ENCODE measurements at regions not wholly inside any gene's neighbourhood (a gene's known extent, or its start where the extent isn't known, plus 50 kb on each side); places are given as distances from the start of the nearest gene placed in this dataset.

DNA sequence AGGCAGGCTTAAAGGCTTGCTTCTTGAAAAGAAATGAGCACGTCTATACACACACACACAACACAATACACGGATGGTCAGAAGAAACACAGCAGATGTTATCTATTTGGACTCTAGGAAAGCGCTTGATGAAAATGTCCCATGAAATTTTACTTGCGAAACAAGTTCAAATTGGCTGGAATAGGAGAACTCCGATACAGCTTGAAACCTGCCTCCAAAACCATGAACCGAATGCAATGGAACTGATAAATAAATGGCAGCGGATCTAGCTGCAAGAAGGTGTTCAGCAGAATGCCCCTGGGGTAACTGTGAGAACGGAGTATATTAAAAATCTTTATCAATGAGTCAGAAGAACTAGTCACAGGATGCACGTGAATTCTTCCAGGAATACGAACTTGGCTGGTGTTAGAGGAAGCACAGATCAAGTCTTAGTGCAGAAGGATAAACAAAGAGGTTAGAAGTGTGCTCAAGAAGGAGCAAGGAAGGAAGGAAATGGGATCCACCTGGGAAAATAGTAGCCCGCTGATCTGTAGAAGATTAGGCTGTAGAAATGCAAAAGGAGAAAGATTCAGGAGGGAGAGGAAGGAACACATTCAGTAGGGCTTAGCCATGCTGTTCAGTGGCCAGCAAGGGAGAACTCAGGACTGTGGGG, 142.0 kb upstream of the PRKCQ start:
- Histone ChIP-seq H3K36me3 (ENCODE audit: insufficient read depth, low read length) (no peaks in the 10 kb centered on the region), H3K4me3 (ENCODE audit: low read depth, low read length) (peak overlapping the region; percentile 70), H3K27me3 (ENCODE audit: insufficient read depth, low read length) (no peaks in the 10 kb centered on the region), H3K79me2 (ENCODE audit: control insufficient read depth, insufficient read depth, low read length, unreplicated experiment) (no peaks in the 10 kb centered on the region), H2AFZ (ENCODE audit: low read length, unreplicated experiment) (peak overlapping the region; percentile 46), H3K4me1 (ENCODE audit: control insufficient read depth, insufficient read depth, low read length, unreplicated experiment) (peaks cover 21% of the 10 kb centered on the region), H3K27ac (ENCODE audit: low read depth, low read length) (peak overlapping the region; percentile 97)

DNA sequence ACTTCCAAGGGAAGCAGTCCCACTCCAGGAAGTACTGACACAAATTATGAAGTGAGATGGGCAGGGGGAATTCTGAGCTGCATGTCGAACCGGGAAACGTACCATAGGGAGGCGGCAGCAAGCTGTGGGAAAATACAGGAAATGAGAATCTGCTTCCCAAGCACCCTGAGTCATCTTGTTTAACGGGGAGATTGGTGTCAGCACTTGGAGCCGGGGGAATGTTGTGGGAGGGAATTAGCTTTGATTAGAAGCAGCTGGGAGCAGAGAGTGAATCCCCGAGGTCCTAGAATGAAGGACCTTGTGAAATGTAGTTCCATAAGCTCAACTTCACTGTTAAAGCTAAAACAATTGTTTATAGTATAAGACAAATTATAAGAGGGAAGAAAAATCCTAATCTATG, 141.4 kb upstream of the PRKCQ start:
- Histone ChIP-seq H3K4me3 (ENCODE audit: low read depth, low read length) (peak overlapping the region; percentile 70), H3K27me3 (ENCODE audit: insufficient read depth, low read length) (no peaks in the 10 kb centered on the region), H3K27ac (ENCODE audit: low read depth, low read length) (peak overlapping the region; percentile 97), H2AFZ (ENCODE audit: low read length, unreplicated experiment) (peak overlapping the region; percentile 89), H3K79me2 (ENCODE audit: control insufficient read depth, insufficient read depth, low read length, unreplicated experiment) (no peaks in the 10 kb centered on the region), H3K4me1 (ENCODE audit: control insufficient read depth, insufficient read depth, low read length, unreplicated experiment) (peaks cover 21% of the 10 kb centered on the region), H3K36me3 (ENCODE audit: insufficient read depth, low read length) (no peaks in the 10 kb centered on the region)

DNA sequence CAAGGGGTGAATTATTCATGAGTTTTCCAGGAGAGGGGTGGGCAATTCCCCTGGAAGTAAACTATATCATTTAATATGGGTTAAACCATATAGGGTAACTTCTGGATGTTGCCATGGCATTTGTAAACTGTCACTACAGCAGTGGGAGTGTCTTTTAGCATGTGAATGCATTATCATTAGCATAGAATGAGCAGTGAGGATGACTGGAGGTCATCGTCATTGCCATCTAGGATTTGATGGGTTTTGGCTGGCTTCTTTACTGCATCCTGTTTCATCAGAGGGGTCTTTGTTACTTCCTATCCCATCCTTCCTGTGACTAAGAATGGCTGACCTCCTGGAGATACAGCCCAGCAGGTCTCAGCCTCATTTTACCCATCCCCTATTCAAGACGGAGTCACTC, 139.5 kb upstream of the PRKCQ start:
- Histone ChIP-seq H3K4me1 (ENCODE audit: control insufficient read depth, insufficient read depth, low read length, unreplicated experiment) (peaks cover 21% of the 10 kb centered on the region), H2AFZ (ENCODE audit: low read length, unreplicated experiment) (no peak overlapping the region), H3K79me2 (ENCODE audit: control insufficient read depth, insufficient read depth, low read length, unreplicated experiment) (no peaks in the 10 kb centered on the region), H3K27me3 (ENCODE audit: insufficient read depth, low read length) (no peaks in the 10 kb centered on the region), H3K27ac (ENCODE audit: low read depth, low read length) (no peak overlapping the region), H3K4me3 (ENCODE audit: low read depth, low read length) (no peak overlapping the region), H3K36me3 (ENCODE audit: insufficient read depth, low read length) (no peaks in the 10 kb centered on the region)

DNA sequence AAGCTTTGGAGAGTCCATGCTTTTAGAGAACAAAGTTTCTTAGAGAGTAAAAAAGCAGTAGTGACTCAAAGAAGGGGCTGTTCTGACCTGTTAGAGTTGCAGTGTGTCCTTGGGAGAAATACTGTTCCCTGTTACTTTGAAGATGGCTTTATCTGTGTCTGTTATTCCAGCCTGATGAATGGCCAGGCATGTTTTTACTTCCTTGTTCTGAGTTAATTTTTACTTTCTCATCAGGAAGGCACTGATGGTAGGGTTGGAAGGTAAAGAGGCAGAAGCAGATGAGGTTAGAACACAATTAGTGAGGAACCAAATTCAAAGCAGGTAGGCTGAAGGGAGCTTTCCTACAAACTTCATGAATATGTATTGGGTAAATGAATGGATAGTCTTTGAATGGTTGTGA, 138.5 kb upstream of the PRKCQ start:
- no peaks in the 10 kb centered on the region for H3K36me3 ChIP-seq (ENCODE audit: insufficient read depth, low read length)
- H2AFZ ChIP-seq (ENCODE audit: low read length, unreplicated experiment): no peak overlapping the region
- H3K4me1 ChIP-seq (ENCODE audit: control insufficient read depth, insufficient read depth, low read length, unreplicated experiment): peaks cover 21% of the 10 kb centered on the region
- H3K27ac ChIP-seq (ENCODE audit: low read depth, low read length): no peak overlapping the region
- H3K27me3 ChIP-seq (ENCODE audit: insufficient read depth, low read length): peaks cover 7% of the 10 kb centered on the region
- no peaks in the 10 kb centered on the region for H3K79me2 ChIP-seq (ENCODE audit: control insufficient read depth, insufficient read depth, low read length, unreplicated experiment)
- no peak overlapping the region for H3K4me3 ChIP-seq (ENCODE audit: low read depth, low read length)

DNA sequence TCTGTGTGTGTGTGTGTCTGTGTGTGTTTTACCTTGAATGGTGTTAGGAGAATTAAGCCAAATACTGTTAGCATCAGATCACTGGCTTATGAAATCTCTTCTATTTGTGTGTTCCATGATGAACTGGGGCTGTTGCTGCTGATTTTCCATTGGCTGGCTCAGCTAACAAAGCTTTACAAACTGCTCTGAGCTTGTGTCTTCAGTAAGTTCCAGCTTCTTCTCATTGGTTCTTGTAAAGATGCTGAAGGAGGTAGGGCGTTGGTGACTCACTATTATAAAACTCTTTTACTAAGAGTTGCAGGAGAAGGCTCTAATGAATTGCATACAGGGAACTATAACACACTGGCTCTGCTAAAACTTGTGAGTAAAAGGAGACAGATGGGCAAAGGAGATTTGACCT, 136.4 kb upstream of the PRKCQ start:
- Histone ChIP-seq H3K27me3 (ENCODE audit: insufficient read depth, low read length) (peaks cover 22% of the 10 kb centered on the region), H2AFZ (ENCODE audit: low read length, unreplicated experiment) (no peak overlapping the region), H3K36me3 (ENCODE audit: insufficient read depth, low read length) (no peaks in the 10 kb centered on the region), H3K27ac (ENCODE audit: low read depth, low read length) (no peak overlapping the region), H3K79me2 (ENCODE audit: control insufficient read depth, insufficient read depth, low read length, unreplicated experiment) (no peaks in the 10 kb centered on the region), H3K4me1 (ENCODE audit: control insufficient read depth, insufficient read depth, low read length, unreplicated experiment) (peaks cover 8% of the 10 kb centered on the region), H3K4me3 (ENCODE audit: low read depth, low read length) (no peak overlapping the region)

DNA sequence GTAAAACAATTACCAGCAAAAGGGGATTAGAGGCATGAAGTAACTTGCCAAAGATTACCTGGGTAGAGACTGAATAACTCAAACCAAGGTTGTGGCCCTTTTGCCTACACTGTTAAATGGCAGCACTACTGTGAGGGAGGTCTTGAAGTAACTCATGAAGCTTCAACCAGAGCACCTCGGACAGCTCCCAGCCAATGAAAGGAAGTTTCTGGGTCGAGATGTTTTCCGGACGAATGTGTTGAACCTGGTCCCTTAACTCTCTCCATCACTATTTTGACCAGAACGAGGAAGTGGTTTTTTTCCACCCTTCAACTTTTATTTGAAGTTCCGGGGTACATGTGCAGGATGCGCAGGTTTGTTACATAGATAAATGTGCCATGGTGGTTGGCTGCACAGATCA, 133.6 kb upstream of the PRKCQ start:
- H3K4me3 ChIP-seq (ENCODE audit: low read depth, low read length): no peak overlapping the region
- H3K36me3 ChIP-seq (ENCODE audit: insufficient read depth, low read length): no peaks in the 10 kb centered on the region
- no peak overlapping the region for H2AFZ ChIP-seq (ENCODE audit: low read length, unreplicated experiment)
- no peak overlapping the region for H3K27ac ChIP-seq (ENCODE audit: low read depth, low read length)
- H3K79me2 ChIP-seq (ENCODE audit: control insufficient read depth, insufficient read depth, low read length, unreplicated experiment): no peaks in the 10 kb centered on the region
- H3K27me3 ChIP-seq (ENCODE audit: insufficient read depth, low read length): peaks cover 36% of the 10 kb centered on the region
- H3K4me1 ChIP-seq (ENCODE audit: control insufficient read depth, insufficient read depth, low read length, unreplicated experiment): no peaks in the 10 kb centered on the region

DNA sequence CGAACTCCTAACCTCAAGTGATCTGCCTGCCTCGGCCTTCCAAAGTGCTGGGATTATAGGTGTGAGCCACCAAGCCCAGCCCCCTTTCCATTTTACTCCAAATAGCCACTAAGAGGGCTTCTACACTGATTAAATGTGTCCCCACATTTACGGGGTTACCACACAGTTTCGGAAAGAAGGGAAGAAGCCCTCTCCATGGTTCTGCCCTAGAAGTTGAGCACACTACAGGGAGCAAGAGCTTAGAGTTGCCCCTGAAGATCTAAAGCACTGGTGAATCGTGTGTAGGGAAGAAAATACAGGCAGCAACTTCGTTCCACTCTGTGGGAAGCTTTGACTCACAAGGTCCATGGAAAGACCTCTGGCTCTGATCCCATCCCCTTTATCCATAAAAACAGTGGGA, 133.0 kb upstream of the PRKCQ start:
- Histone ChIP-seq H3K4me1 (ENCODE audit: control insufficient read depth, insufficient read depth, low read length, unreplicated experiment) (no peaks in the 10 kb centered on the region), H3K79me2 (ENCODE audit: control insufficient read depth, insufficient read depth, low read length, unreplicated experiment) (no peaks in the 10 kb centered on the region), H3K27ac (ENCODE audit: low read depth, low read length) (no peak overlapping the region), H2AFZ (ENCODE audit: low read length, unreplicated experiment) (no peak overlapping the region), H3K27me3 (ENCODE audit: insufficient read depth, low read length) (peaks cover 41% of the 10 kb centered on the region), H3K36me3 (ENCODE audit: insufficient read depth, low read length) (no peaks in the 10 kb centered on the region), H3K4me3 (ENCODE audit: low read depth, low read length) (no peak overlapping the region)

DNA sequence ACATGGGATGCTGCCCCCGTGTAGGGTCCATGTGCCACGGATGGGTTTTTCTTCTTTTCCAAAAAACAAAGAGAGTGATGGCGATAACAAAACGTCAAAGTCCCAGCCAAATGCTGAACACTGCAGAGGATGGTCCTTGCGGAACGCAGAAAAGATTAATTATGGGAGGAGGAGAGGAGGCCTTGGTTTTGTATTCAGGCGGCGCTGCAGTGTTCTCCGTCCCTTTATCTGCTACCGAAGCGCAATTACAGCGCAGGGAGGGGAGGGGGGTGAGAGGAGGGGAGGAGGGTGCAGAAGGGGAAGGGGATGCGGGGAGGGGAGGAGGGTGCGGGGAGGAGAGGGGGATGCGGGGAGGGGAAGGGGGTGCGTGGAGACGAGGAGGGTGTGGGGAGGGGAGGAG, 131.8 kb upstream of the PRKCQ start:
- Histone ChIP-seq H3K4me1 (ENCODE audit: control insufficient read depth, insufficient read depth, low read length, unreplicated experiment) (no peaks in the 10 kb centered on the region), H3K79me2 (ENCODE audit: control insufficient read depth, insufficient read depth, low read length, unreplicated experiment) (no peaks in the 10 kb centered on the region), H3K4me3 (ENCODE audit: low read depth, low read length) (no peak overlapping the region), H2AFZ (ENCODE audit: low read length, unreplicated experiment) (no peak overlapping the region), H3K27ac (ENCODE audit: low read depth, low read length) (no peak overlapping the region), H3K27me3 (ENCODE audit: insufficient read depth, low read length) (peaks cover 46% of the 10 kb centered on the region), H3K36me3 (ENCODE audit: insufficient read depth, low read length) (no peaks in the 10 kb centered on the region)

DNA sequence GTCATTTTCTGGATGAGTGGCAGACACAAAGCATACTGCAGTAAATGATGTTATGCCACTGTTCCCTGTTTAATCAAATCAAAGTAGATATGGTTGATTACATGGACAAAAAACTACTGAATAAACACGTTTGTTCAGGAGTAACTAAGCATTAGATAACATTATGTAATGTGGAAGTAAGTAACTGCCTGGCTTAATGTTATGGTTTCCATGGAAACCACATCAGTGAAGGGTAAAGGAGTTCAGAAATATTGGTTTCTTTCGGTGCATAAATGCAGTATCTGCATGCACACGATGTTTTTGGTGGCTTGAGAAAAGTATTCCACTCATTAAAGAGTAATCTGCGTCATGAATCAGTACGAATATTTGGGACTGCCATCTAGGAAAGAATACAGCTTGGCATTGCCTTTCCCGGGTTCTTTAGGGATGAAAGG, 131.3 kb upstream of the PRKCQ start:
- Histone ChIP-seq H3K79me2 (ENCODE audit: control insufficient read depth, insufficient read depth, low read length, unreplicated experiment) (no peaks in the 10 kb centered on the region), H2AFZ (ENCODE audit: low read length, unreplicated experiment) (no peak overlapping the region), H3K4me3 (ENCODE audit: low read depth, low read length) (no peak overlapping the region), H3K36me3 (ENCODE audit: insufficient read depth, low read length) (no peaks in the 10 kb centered on the region), H3K4me1 (ENCODE audit: control insufficient read depth, insufficient read depth, low read length, unreplicated experiment) (no peaks in the 10 kb centered on the region), H3K27ac (ENCODE audit: low read depth, low read length) (no peak overlapping the region), H3K27me3 (ENCODE audit: insufficient read depth, low read length) (peaks cover 48% of the 10 kb centered on the region)

DNA sequence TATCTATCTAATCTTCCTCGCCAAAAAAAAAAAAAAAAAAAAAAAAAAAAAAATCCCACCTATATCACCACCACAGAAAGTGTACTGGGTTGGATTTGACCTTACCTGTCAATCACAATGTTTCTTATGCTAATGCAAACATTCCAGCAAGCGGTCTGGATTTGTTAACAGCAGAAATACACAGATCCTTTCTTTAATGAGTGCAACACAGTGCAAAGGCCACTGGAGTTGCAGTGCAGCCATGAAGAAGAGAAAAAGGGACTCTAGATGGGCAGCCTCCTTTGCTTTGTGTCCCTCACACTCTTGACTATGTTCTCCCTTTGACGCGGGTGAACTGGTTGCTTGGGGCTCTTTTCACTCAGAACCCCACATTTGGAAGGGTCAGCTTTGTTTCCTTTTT, 127.3 kb upstream of the PRKCQ start:
- peaks cover 41% of the 10 kb centered on the region for H3K27me3 ChIP-seq (ENCODE audit: insufficient read depth, low read length)
- H3K36me3 ChIP-seq (ENCODE audit: insufficient read depth, low read length): no peaks in the 10 kb centered on the region
- no peaks in the 10 kb centered on the region for H3K79me2 ChIP-seq (ENCODE audit: control insufficient read depth, insufficient read depth, low read length, unreplicated experiment)
- no peak overlapping the region for H3K27ac ChIP-seq (ENCODE audit: low read depth, low read length)
- no peaks in the 10 kb centered on the region for H3K4me1 ChIP-seq (ENCODE audit: control insufficient read depth, insufficient read depth, low read length, unreplicated experiment)
- no peak overlapping the region for H2AFZ ChIP-seq (ENCODE audit: low read length, unreplicated experiment)
- no peak overlapping the region for H3K4me3 ChIP-seq (ENCODE audit: low read depth, low read length)

DNA sequence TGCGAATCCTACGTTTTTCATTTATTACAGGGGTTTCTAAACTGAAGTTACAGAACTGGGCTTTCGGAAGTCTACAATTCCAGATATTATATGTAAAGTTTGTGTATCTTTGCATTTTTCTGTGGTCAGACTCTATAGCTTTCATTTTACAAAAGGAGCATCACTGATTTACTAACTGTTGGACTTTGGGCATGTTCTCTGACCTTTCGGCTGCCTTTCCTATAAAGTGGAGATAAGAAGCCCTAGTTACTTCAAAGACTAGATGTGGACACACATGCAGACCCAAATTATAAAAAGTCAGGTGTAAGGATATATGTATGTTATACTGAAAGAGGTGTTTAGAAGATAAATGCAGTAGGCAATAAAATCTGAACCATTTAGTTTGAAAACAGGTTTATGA, 126.6 kb upstream of the PRKCQ start:
- H3K27ac ChIP-seq (ENCODE audit: low read depth, low read length): no peak overlapping the region
- H3K4me3 ChIP-seq (ENCODE audit: low read depth, low read length): no peak overlapping the region
- peaks cover 40% of the 10 kb centered on the region for H3K27me3 ChIP-seq (ENCODE audit: insufficient read depth, low read length)
- H3K36me3 ChIP-seq (ENCODE audit: insufficient read depth, low read length): no peaks in the 10 kb centered on the region
- H3K79me2 ChIP-seq (ENCODE audit: control insufficient read depth, insufficient read depth, low read length, unreplicated experiment): no peaks in the 10 kb centered on the region
- H2AFZ ChIP-seq (ENCODE audit: low read length, unreplicated experiment): no peak overlapping the region
- H3K4me1 ChIP-seq (ENCODE audit: control insufficient read depth, insufficient read depth, low read length, unreplicated experiment): no peaks in the 10 kb centered on the region

Data from ACC112 (cell line).